Stromal cell of bone marrow (primary cell): ENCODE measurements at regions not wholly inside any gene's neighbourhood (a gene's known extent, or its start where the extent isn't known, plus 50 kb on each side); places are given as distances from the start of the nearest gene placed in this dataset.

Experiments used
- DNase-seq: peaks from one replicate; pipeline ENCODE4 v3.0.0-alpha.2; 2012; ENCODE audit warnings: low read depth

DNA sequence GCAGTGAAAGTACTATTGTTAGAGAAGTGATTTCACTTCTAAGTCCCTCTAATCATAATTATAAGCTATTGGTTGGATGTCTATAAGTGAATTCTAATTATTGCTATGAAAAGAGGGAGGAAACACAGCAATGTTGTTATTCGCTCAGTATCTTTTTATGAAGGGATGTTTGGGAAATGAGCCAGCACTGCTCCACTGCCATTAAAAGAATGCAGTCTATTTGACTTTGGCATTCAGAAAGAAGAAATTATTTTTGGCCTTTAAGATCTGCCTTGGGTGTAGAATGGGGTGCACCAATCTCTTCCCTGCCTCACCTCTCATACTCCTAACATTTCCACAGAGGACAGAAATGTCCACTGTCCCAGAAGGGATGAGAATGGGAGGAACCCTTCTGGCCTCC, 332.0 kb downstream of the SPATA31D1 start:
- no peak for DNase-seq

DNA sequence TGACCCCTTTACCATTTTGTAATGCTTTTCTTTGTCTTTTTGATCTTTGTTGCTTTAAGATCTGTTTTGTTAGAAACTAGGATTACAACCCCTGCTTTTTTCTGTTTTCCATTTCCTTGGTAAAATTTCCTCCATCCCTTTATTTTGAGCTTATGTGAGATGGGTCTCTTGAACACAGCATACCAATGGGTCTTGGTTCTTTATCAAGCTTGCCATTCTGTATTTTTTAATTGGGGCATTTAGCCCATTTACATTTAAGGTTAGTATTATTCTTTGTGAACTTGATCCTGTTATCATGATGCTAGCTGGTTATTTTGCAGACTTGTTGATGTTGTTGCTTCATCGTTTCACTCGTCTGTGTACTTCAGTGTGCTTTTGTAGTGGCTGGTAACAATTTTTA, 337.3 kb downstream of the SPATA31D1 start:
- no peak for DNase-seq

DNA sequence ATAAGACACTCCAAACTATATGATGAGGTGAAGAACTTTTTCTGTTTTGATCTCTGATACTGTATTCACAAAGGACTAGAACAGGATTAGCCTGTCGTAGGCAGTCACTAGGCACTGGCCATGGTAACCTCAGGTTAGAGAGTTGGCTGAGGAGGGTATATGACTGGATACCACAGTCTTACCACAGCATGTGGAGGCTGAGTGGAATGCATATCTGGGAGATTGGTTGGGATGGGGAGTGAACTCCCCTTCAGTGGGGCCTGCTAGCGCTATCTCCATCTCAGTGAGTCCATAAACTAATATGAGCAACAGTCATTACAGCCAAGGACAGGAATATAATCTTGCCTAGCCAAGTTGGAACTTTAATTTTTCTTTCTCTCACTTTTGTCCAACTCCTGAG, 339.1 kb downstream of the SPATA31D1 start:
- no peak for DNase-seq

DNA sequence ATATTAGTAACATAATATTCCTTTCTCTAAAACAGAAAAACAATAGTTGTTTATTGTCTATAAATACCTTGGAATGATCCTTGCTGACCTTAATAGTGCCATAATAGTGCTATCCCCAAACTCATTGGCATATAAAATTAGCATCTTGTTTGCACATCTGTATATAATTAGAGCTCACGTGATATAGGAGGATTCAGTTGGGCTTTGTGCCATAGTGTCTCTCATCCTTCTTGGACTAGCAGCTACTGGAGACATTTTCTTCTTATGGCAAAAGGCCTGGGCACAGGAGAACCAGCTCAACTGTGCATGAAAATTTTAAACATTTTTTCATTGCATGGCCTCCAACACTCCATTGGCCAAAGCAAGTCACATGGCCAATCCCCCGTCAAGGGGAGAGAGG, 342.5 kb downstream of the SPATA31D1 start:
- no peak for DNase-seq

DNA sequence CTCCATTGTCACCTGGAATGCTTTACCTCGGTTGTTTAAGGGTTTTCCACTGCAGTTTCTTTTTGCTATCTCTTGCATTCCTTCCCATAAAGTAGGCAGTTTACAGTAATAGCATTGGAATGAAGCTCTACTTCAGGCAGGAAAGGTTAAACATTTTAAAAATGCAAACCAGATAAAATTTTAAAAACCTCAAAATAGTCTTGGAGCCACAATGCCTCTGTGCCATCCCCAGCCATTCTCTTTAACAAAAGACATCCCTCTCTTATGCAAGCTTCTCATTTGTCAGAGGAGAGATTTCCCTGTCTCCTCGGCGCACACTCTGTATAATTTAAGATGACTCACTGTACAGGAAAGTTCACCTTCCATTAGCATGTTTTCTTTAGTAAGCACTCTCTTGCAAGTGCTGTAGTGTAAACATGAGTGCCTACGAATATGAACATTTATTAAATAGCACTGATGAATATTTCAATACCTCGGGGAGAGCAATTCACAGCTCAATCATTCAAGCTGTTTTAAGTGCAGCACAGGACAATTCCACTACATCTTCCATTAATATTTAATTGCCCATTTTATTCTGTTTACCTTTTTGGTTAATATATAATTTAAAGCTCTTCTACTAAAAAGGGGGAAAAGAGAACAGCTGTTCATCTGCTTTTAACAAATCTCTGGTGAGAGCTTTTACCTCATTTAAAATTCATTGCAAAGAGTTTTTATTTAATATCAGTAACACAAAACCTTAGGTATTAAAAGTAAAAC, 343.6 kb downstream of the SPATA31D1 start:
- peak; percentile 17 for DNase-seq

DNA sequence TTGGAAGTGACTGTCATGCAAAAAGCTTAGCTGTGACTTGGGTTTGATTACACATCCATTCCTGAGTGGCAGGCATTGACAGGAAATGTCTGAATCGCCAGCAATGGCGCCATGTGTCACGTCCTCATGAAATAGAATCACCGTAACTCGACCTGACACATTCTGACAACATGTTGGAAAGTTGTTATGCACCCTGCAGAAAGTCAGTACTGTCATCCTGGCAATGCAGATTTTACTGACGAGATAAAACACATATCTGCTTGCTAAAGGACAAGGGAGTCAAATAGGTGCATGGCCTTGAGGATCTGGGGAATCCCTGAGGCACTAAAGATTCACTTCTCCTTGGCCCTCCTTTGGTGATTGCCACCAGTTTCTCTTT, 344.2 kb downstream of the SPATA31D1 start:
- DNase-seq, result no peak

DNA sequence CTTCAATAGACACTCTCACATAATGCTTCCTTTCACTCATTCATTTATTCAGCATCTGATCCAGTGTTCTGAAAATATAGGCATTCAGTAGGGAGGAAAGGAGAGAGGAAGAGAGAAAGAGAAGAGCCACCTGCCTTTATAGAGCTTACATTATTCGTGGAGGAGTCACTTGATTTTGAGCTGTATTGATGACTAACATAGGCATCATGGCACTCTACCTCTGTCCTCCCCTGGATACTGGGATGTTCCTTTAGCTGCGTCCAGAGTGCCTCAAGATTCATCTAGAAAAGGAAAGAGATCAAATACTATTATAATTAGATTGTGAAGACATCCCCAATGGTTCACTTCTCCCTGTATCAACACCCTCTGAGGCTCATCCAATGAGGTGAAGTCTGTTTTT, 345.1 kb downstream of the SPATA31D1 start:
- DNase-seq, result no peak

DNA sequence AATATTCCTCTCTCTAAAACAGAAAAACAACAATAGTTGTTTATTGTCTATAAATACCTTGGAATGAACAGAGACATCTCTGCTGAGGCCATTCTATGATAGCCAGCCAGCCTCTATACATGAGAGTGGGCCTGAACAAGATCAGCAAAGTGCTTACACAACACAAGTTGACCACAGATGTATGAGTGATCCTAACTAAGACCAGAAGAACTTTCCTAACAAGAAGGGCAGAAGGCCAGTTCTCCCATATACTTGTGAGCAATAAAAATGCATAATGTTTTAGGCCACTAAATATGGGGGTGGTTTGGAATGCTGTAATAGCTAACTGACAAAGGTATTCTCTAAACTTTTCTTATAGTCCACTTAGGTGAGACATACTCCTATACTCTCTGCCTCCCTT, 345.7 kb downstream of the SPATA31D1 start:
- peak; percentile 56 for DNase-seq

DNA sequence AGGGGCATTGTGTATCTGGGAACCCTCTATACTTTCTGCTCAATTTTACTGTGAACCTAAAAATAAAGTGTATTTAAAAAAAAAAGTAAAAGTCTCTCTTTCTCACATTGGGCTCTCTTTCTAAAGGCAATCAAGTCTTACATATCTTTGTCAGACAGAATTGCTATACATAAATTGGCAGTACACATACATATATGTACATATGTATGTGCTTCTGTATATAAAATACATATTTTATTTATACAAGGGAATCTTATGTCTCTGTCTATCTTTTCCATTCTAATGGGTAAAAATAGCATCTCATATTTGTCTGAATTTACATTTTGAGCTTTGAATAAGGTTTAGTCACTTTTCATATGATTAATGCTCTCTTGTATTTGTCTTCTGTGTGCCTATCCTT, 348.8 kb downstream of the SPATA31D1 start:
- DNase-seq, result no peak

DNA sequence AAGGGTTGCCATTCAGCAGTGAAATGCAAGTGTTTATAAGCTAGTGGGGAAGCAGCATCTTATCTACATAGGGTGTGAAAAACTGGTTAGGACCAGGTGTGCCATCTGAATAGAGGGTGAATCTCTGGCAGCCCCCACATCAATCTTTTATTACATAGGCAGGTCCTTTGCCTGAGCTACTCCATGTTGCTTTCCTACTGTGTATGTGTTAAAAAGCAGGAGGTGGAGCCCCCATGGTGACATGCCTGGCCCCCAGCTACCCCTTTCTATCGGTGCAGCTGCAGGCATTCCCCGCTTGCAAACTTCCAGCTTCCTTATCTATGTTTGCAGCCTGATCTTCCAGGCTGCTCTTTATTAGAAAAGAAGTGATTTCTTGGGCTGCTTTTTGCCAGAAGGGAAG, 353.5 kb downstream of the SPATA31D1 start:
- no peak for DNase-seq

DNA sequence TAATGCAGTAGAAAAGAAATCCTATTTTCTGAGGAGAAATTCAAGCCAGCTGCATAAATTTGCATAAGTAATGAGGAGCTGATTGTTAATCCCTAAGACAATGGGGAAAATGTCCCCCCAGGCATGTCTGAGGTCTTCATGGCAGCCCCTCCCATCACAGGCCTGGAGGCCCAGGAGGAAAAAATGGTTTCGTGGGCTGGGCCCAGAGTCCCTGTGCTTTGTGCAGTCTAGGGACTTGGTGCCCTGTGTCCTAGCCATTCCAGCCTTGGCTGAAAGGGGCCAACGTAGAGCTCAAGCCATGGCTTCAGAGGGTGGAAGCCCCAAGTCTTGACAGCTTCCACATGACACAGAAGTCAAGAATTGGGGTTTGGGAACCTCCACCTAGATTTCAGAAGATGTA, 357.5 kb downstream of the SPATA31D1 start:
- no peak for DNase-seq

DNA sequence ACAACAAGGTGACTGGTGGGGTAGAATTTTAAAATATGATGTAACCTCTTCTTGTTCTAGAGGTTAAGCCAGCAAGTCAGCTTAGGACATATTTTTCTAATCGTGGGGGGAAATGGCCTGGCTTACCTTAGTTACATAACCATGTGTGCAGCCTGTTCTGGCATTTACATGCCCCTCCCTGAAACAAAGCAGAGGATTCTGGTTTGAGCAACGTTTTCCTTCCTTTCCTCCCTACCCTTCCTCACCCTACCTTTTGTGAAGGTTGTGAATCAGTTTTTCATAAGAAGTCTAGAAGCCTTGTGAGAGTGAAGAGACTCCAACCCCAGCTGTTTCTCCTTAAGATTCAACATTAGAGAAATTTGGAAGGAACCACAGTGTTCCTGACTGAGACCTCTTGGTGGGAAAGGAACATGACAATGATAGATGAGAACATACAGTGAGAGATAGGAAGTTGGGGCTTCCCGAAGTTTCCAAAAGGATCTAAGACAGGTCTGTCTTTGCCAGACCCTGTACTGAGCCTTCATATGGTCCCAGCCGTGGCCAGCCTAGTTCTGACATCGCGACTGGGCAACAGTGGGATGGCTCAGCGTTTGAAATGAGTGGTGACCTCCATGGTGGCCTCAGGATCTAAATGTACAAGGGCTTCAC, 365.2 kb downstream of the SPATA31D1 start:
- DNase-seq, result no peak

DNA sequence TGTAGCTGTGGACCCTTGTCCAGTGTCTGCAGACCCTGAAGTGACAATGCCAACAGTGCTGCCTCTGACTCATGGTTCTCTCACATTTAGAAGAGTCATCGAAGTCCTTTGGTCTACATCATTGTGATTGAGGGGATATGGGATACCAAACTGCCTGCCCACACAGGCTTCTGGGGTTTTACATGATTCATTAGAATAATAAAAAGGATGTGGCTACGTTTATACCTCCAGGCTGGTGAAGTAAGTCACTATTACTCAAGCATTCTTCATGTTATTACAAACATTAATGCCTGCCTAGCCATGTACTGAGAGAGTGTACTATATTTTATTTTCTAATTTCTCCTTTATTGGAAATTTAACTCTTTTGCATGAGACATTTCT, 365.7 kb downstream of the SPATA31D1 start:
- DNase-seq, result peak; percentile 80

DNA sequence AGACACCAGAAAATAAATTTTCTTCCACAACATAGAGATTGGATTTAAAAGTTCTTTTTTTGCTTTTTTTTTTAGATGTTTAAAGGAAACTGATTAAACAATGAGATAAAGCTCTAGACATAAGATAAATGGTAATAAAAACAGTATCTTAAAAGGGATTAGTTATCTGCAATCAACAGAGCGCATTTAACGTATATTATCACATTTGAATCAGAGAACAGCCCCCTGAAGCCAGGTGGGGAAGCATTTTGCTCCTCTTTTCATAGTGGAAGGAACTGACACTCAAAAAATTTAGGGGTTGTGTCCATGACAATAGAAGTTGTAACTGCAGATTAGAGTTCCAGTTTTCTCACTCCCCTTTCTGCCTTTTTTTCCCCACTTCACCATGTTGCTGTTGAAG, 367.6 kb downstream of the SPATA31D1 start:
- no peak for DNase-seq

DNA sequence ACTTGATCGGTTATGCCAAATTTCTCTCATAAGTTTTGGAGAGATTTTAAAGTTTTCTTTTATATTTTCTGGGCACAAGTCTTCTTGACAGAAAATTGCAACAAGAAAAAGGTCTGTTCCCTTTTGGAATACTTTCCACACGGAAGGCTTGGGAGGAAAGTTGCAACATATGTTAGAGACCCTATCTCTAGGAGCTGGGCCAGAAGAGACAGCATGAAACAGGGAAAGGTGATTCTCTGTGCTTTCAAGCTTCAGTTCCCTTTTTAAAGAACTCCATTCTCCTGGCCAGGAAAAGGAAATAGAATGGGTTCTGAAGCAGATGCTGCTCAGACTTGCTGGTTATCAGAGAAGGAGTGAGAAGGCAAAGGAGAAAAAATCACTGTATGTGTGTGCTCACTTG, 368.3 kb downstream of the SPATA31D1 start:
- DNase-seq, result no peak

DNA sequence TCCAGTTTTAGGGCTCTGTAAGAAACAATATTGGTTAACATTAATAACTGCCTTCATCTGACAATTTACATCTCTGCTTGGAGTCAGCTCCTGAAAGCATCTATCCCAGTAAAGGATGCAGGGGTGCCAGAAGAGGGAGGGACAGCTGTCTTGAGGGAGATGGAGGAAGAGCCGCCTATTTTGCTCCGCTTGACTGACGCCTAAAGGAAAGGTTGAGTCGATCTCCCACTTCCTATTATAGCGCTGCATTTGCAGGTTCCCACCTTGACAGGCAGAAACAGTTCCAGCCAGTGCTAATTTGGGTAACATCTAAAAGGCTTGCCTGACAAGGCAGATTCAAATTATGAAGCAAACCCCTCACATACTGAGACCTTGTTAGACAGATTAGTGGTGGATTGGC, 374.6 kb downstream of the SPATA31D1 start:
- no peak for DNase-seq

DNA sequence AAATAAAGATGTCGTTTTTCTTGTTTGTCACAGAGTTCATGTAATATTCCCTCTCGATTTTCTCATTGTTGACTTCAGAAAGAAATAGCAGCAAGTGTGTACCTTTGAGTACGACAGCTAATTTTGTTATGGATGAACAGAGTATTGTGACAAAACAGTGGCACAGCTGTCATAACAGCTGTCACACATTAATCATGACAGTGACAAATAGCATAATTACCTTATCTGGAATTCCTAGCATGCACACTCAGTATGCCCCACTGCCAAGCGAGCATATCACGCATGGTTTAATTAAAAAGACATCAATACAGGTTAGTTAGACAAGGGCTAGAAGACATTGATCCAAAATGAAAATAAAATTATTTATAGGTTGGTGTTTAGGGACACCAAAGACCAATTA, 375.1 kb downstream of the SPATA31D1 start:
- no peak for DNase-seq

DNA sequence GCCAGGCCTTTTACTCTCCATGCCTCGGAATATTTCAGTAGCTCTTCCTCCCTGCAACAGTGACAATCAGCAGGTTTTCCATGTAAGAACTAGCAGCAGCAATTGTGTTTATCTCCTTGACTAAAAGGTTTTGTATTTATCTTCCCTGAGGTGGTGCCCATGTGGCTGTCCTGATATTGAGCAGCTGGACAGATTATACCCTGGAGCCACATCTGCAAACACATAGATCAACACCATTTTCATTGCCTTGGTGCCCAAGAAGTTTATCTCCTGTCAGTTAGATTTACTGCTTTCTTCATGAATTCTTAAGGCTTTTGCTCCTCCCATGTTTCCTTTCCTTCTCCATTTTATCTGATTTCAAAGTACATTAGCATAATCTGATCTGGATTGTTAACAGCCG, 378.4 kb downstream of the SPATA31D1 start:
- no peak for DNase-seq

DNA sequence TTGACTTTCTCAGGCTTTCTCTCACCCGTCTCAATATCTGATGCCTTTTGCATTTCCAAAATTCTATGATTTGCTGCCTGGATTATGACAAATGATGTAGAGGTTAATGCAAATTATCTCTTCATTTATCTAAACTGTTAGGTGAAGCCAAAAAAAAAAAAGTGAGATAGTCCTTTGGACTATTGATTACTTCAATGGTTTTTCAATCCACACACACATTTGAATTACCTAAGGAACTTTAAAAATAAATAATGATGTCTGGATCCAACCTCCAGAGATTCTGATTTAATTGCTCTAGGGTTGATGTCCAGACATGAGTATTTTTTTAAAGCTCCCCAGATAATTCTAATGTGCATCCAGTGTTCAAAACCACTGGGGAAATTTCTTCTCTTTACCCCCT, 379.4 kb downstream of the SPATA31D1 start:
- DNase-seq, result no peak

DNA sequence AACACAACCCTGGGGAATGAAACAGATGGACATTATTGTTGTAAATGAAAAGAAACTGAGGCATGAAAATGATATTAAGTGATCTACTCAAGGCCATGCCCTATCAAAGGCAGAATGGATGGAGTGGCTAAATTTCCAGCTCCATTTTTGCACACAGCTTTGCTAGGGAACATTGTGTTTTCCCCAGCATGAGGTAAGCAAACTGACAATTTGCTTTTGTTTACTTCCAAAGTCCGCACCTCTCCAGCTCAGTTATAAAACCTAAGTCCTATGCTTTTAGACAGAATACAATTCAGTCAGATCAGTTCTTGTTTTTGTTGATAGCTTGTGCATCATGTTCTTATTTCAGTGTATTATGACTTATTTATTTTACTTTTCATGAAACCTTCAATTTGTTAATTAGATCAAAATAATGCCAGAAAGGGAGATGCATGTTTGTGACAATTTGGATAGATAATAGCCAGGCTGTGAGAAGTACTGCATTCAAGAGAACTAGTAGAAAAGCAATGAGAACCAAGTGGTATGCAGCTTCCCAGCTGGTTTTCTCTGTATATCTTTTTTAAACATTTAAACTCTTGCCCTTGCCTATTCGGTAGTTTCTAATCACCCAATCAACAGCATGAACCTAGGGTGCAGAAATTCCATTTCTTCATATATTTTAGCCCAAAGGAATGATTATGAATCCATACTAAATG, 380.8 kb downstream of the SPATA31D1 start:
- no peak for DNase-seq

DNA sequence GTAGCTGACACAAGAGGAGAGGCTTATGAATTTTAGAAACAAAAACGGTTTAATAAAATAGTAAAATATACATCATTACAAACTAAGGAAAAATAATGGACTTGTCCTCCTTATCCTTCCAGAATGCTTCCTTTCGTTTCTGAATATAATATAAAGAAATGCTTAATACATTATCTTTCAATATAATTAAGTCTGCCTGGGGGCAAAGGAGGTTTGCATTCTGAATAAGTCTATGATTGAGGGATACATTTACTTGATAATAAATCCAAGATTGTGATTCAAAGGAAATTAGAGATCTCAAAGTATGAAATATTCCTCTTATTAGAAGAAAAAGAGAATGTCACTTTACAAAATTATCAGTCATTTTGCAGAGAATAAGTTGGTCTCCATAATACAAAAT, 386.5 kb downstream of the SPATA31D1 start:
- DNase-seq, result no peak

DNA sequence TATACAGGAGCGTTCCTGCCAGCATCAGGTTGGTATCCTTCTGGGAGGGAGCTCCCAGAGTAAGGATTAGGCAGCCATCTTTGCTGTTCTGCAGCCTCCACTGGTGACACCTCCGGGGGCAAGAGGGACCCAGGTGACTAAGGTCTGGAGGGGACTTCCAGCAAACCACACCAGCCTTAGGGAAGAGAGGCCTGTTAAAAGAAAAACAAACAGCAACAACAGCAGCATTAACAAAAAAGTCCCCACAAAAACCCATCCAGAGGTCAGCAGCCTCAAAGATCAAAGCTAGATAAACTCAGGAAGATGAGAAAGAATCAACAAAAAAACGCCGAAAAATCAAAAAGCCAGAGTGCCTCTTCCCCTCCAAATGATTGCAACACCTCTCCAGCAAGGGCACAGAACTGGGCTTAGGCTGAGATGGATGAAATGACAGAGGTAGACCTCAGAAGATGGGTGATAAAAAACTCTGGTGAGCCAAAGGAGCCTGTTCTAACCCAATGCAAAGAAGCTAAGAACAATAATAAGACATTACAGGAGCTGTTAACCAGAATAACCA, 388.2 kb downstream of the SPATA31D1 start:
- no peak for DNase-seq
